ENCODE measurements at regions not wholly inside any gene's neighbourhood (a gene's known extent, or its start where the extent isn't known, plus 50 kb on each side); places are given as distances from the start of the nearest gene placed in this dataset.
"Not testable (repeated sequence)": the region's sequence is repeated elsewhere in the genome, so short reads cannot be mapped to it uniquely, and the experiment has no call there.

- not testable (repeated sequence) for TF ChIP-seq CTCF, POLR2AphosphoS5 (IDR thresholded peaks at IDR 0.05)
Observed at GRCh38 chr16:61418802-61419201, 617.4 kb downstream of the CDH8 start.

Data from prostate gland (tissue), 2 donors.